B cell (primary cell): ENCODE measurements at regions not wholly inside any gene's neighbourhood (a gene's known extent, or its start where the extent isn't known, plus 50 kb on each side); places are given as distances from the start of the nearest gene placed in this dataset.

Experiments
- ATAC-seq: fragments of 200-7000 bp; cut with Tn5 transposase; one replicate; pipeline ENCODE4 v1.10.0; 2021; ENCODE audit warnings: low read depth, mild to moderate bottlenecking, moderate number of reproducible peaks, moderate library complexity
- CTCF ChIA-PET: fragments of 350-600 bp; sonication (Branson Sonifier 250); formaldehyde crosslinking; loops from one replicate; lab custom pipeline; 2021; ENCODE audit warnings: antibody characterized with exemption, inconsistent platforms; lab: Charles Lee
- POLR2A ChIA-PET: fragments of 350-600 bp; sonication (Branson Sonifier 250); formaldehyde crosslinking; loops from one replicate; lab custom pipeline; 2021; ENCODE audit warnings: antibody characterized with exemption; lab: Charles Lee
- DNase-seq: peaks from one replicate; pipeline ENCODE4 v3.0.0; 2013
- H2AFZ ChIP-seq: 2 replicates; pipeline ENCODE4 v1.6.1; 2012; ENCODE audit warnings: mild to moderate bottlenecking, low read depth, low read length; ENCODE audit not compliant: insufficient read depth, poor library complexity, severe bottlenecking
- H3K27ac ChIP-seq, 2 donors: 1 replicate in 1 of 2; 2 replicates in 1 of 2; pipeline ENCODE4 v1.5.1; 2012 to 2013; ENCODE audit warnings: low read length in 2 of 2, mild to moderate bottlenecking in 2 of 2, moderate library complexity in 1 of 2
- H3K27me3 ChIP-seq, 4 experiments: fragments of 200-600 bp in 1 of 4; sonication (generic) in 1 of 4; replicated peaks in 1 of 4; 1 replicate in 2 of 4; 2 replicates in 2 of 4; pipeline versions ENCODE4 v1.6.1 to v1.7.0; 2013 to 2016; ENCODE audit warnings: low read length in 3 of 4, mild to moderate bottlenecking in 2 of 4, mixed read lengths in 1 of 4, moderate library complexity in 1 of 4; ENCODE audit not compliant: insufficient read depth in 4 of 4, control insufficient read depth in 3 of 4; ENCODE audit errors: control extremely low read depth in 1 of 4
- H3K36me3 ChIP-seq, 2 experiments: replicated peaks in 1 of 2; 1 replicate in 1 of 2; 2 replicates in 1 of 2; pipeline versions ENCODE4 v1.6.1 to v1.7.1; 2013; ENCODE audit warnings: low read length in 1 of 2; ENCODE audit not compliant: insufficient read depth in 2 of 2, control insufficient read depth in 1 of 2; ENCODE audit errors: control extremely low read depth in 1 of 2, extremely low read depth in 1 of 2
- H3K4me1 ChIP-seq, 2 donors: fragments of 200-600 bp in 1 of 2; sonication (generic) in 1 of 2; 1 replicate in 1 of 2; 2 replicates in 1 of 2; pipeline versions ENCODE4 v1.5.1 to v1.6.1; 2013 to 2017; ENCODE audit warnings: low read length in 2 of 2; ENCODE audit not compliant: control insufficient read depth in 2 of 2, insufficient read depth in 2 of 2
- H3K4me2 ChIP-seq: replicated peaks from 2 replicates; pipeline ENCODE3; 2012; ENCODE audit warnings: mild to moderate bottlenecking, low read depth, low read length; ENCODE audit not compliant: poor library complexity, severe bottlenecking
- H3K4me3 ChIP-seq, 5 experiments: fragments of 200-600 bp in 1 of 5; sonication (generic) in 1 of 5; 1 replicate in 3 of 5; 2 replicates in 2 of 5; pipeline versions ENCODE4 v1.5.1 to v1.7.0; 2011 to 2016; ENCODE audit warnings: low read length in 4 of 5, mild to moderate bottlenecking in 4 of 5, low read depth in 2 of 5, control low read depth in 1 of 5, moderate library complexity in 1 of 5; ENCODE audit not compliant: insufficient read depth in 1 of 5; ENCODE audit errors: control extremely low read depth in 1 of 5, extremely low read depth in 1 of 5
- H3K79me2 ChIP-seq: fragments of 200-600 bp; sonication (generic); one replicate; pipeline ENCODE4 v1.6.0; 2016; ENCODE audit warnings: low read length; ENCODE audit not compliant: control insufficient read depth, insufficient read depth
- H3K9ac ChIP-seq: fragments of 200-600 bp; sonication (generic); 2 replicates; pipeline ENCODE4 v1.6.1; 2017; ENCODE audit warnings: mild to moderate bottlenecking, low read length, moderate library complexity
- H3K9me3 ChIP-seq, 3 donors: one replicate each; pipeline versions ENCODE4 v1.6.1 to v1.7.1; 2013; ENCODE audit warnings: low read length in 2 of 3; ENCODE audit not compliant: control insufficient read depth in 2 of 3, insufficient read depth in 1 of 3; ENCODE audit errors: control extremely low read depth in 1 of 3
- H4K20me1 ChIP-seq: 2 replicates; pipeline ENCODE4 v1.6.0; 2012; ENCODE audit warnings: mild to moderate bottlenecking, low read length; ENCODE audit not compliant: insufficient read depth, control insufficient read depth, poor library complexity, severe bottlenecking
- H3K27ac Mint-ChIP-seq: one replicate; pipeline ENCODE4 v1.8.0; 2021; ENCODE audit warnings: mixed read lengths
- H3K27me3 Mint-ChIP-seq: one replicate; pipeline ENCODE4 v1.8.0; 2021; ENCODE audit warnings: mixed read lengths
- H3K4me1 Mint-ChIP-seq: one replicate; pipeline ENCODE4 v1.8.0; 2021; ENCODE audit warnings: mixed read lengths
- H3K4me3 Mint-ChIP-seq: one replicate; pipeline ENCODE4 v1.8.0; 2021; ENCODE audit warnings: mixed read lengths
- H3K9me3 Mint-ChIP-seq: one replicate; pipeline ENCODE4 v1.8.0; 2022; ENCODE audit warnings: mixed read lengths; ENCODE audit not compliant: insufficient read depth
- EZH2 ChIP-seq: IDR thresholded peaks from 2 replicates; pipeline ENCODE4 v1.6.1; 2012; ENCODE audit warnings: borderline replicate concordance, low read depth, mild to moderate bottlenecking, moderate library complexity, low read length; ENCODE audit not compliant: insufficient read depth, poor library complexity, severe bottlenecking
- WGBS: methylation state at CpG from one replicate; pipeline ENCODE4 v1.1.5; 2013; ENCODE audit warnings: missing lambda C conversion rate; ENCODE audit not compliant: insufficient coverage; 5-methylcytosine and 5-hydroxymethylcytosine counted together
- intact Hi-C: fragments of 100-400 bp; cut with micrococcal nuclease; formaldehyde crosslinking; loops from one replicate; pipeline ENCODE4 v1.10.0; 2022
- TF ChIP-seq, protein P1 (sequence below): fragments of 200-600 bp; IDR thresholded peaks from one replicate; pipeline ENCODE4 v1.8.0; 2022; ENCODE audit warnings: antibody characterized with exemption, mild to moderate bottlenecking

DNA sequence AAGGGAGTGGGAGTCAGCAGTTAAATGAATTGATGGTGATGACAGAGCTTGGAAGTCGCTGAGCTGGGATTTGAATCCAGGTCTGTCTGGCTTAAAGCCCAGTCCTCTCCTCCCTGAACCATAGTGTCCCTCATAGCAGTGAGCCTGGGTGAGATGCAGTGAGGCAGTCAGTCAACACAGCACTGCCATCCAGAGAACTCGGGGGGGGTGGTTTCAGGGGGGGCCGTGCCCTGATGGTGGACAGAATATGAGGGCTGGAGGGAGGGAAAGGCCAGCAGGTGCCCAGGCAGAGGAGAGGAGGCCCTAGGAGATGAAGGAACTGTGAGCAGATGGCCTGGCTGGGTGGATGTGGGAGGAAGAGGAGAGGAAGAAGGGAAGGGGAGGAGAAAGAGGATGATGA lies 405.6 kb downstream of the PTPRU start:
- Histone ChIP-seq H3K4me1 (no peaks in the 10 kb centered on the region), H3K27ac (no peak overlapping the region), H3K4me3 (no peak overlapping the region), H3K4me2 (no peak overlapping the region), H3K79me2 (no peaks in the 10 kb centered on the region), H3K36me3 (no peaks in the 10 kb centered on the region), H3K9ac (no peak overlapping the region), H2AFZ (no peak overlapping the region), H3K9me3 (peaks cover 0 to 6% (median 0%) of the 10 kb centered on the region in 3 donors), H3K27me3 (no peaks in the 10 kb centered on the region), H4K20me1 (no peaks in the 10 kb centered on the region)
- no peak for ATAC-seq
- H3K4me1 Mint-ChIP-seq: no peaks in the 10 kb centered on the region
- 100% methylated on average over 1 of the region's 3 CpGs for WGBS
- POLR2A ChIA-PET: no interaction called here
- no peaks in the 10 kb centered on the region for H3K27me3 Mint-ChIP-seq
- no peaks in the 10 kb centered on the region for H3K9me3 Mint-ChIP-seq
- H3K27ac Mint-ChIP-seq: no peak overlapping the region
- TF ChIP-seq, protein P1, sequence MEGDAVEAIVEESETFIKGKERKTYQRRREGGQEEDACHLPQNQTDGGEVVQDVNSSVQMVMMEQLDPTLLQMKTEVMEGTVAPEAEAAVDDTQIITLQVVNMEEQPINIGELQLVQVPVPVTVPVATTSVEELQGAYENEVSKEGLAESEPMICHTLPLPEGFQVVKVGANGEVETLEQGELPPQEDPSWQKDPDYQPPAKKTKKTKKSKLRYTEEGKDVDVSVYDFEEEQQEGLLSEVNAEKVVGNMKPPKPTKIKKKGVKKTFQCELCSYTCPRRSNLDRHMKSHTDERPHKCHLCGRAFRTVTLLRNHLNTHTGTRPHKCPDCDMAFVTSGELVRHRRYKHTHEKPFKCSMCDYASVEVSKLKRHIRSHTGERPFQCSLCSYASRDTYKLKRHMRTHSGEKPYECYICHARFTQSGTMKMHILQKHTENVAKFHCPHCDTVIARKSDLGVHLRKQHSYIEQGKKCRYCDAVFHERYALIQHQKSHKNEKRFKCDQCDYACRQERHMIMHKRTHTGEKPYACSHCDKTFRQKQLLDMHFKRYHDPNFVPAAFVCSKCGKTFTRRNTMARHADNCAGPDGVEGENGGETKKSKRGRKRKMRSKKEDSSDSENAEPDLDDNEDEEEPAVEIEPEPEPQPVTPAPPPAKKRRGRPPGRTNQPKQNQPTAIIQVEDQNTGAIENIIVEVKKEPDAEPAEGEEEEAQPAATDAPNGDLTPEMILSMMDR: no peak
- no peak for TF ChIP-seq EZH2
- intact Hi-C loops: no loop called here
- no peak overlapping the region for H3K4me3 Mint-ChIP-seq
- DNase-seq: no peak
- CTCF ChIA-PET: no interaction called here

- no peaks in the 10 kb centered on the region for H3K27me3 ChIP-seq
- no peaks in the 10 kb centered on the region for H3K79me2 ChIP-seq
- no peaks in the 10 kb centered on the region for H3K4me1 Mint-ChIP-seq
- no peaks in the 10 kb centered on the region for H3K4me1 ChIP-seq
- H2AFZ ChIP-seq: no peak overlapping the region
- peaks cover 0 to 6% (median 0%) of the 10 kb centered on the region in 3 donors for H3K9me3 ChIP-seq
- TF ChIP-seq EZH2: no peak
- TF ChIP-seq, protein P1: no peak
- ChIA-PET POLR2A (no interaction called here), CTCF (no interaction called here)
- intact Hi-C loops: no loop called here
- peaks cover 5% of the 10 kb centered on the region for H3K27me3 Mint-ChIP-seq
- 88% methylated on average over 2 of the region's 4 CpGs for WGBS
- H3K4me3 Mint-ChIP-seq: no peak overlapping the region
- ATAC-seq (no peak), DNase-seq (no peak)
- no peak overlapping the region for H3K27ac Mint-ChIP-seq
- no peaks in the 10 kb centered on the region for H3K9me3 Mint-ChIP-seq
- no peak overlapping the region for H3K4me2 ChIP-seq
- H3K4me3 ChIP-seq: no peak overlapping the region
- H3K36me3 ChIP-seq: no peaks in the 10 kb centered on the region
- H4K20me1 ChIP-seq: no peaks in the 10 kb centered on the region
- H3K27ac ChIP-seq: no peak overlapping the region
- H3K9ac ChIP-seq: no peak overlapping the region
Measured at GRCh38 chr1:29640428-29640785, 404.1 kb downstream of the PTPRU start.
